ENCODE measurements at regions not wholly inside any gene's neighbourhood (a gene's known extent, or its start where the extent isn't known, plus 50 kb on each side); places are given as distances from the start of the nearest gene placed in this dataset.
"Not testable (repeated sequence)": the region's sequence is repeated elsewhere in the genome, so short reads cannot be mapped to it uniquely, and the experiment has no call there.

DNA sequence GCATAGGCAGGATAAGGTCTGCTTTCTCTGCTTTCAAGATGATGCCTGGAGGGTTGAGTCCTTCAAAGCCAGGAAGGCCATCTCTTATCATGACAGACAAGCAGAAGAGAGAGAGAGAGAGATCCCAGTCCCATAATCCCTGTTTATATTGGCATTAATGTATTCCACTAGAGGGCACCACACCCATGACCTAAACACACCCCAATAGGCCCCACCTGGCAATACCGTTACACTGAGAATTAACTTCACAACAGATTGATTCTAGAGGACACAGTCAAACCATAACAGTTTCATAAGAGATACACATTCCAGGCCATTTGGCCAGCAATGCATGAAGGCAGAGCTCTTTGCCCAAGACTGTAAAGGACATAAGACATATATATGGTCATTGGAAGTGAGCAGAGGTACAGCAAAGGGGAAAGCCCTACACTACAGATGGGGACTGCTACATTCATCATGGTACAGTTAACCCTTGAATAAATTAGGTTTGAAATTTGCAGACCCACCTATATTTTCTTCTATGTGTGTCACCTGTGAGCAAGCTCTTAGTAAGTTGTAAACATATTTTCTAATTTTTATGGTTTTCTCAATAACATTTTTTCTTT, 1516.1 kb downstream of the RPIA start:
- H3K36me3 ChIP-seq (ENCODE audit: control insufficient read depth in 5 of 5, insufficient read depth in 5 of 5, low read length in 5 of 5), result no peaks in the 10 kb centered on the region
- no peak overlapping the region for H3K4me3 ChIP-seq (ENCODE audit: low read depth in 1 of 5, low read length in 5 of 5)
- no peaks in the 10 kb centered on the region for H3K4me1 ChIP-seq (ENCODE audit: control insufficient read depth in 5 of 5, insufficient read depth in 5 of 5, low read length in 5 of 5)
- H3K9ac ChIP-seq (ENCODE audit: low read length in 5 of 5), result no peak overlapping the region
- no peak overlapping the region for H3K27ac ChIP-seq (ENCODE audit: low read depth, low read length)
- H3K27me3 ChIP-seq (ENCODE audit: control insufficient read depth in 5 of 5, insufficient read depth in 4 of 5, low read length in 5 of 5), result no peaks in the 10 kb centered on the region
- no peaks in the 10 kb centered on the region for H3K9me3 ChIP-seq (ENCODE audit: control insufficient read depth in 5 of 5, low read length in 5 of 5)

DNA sequence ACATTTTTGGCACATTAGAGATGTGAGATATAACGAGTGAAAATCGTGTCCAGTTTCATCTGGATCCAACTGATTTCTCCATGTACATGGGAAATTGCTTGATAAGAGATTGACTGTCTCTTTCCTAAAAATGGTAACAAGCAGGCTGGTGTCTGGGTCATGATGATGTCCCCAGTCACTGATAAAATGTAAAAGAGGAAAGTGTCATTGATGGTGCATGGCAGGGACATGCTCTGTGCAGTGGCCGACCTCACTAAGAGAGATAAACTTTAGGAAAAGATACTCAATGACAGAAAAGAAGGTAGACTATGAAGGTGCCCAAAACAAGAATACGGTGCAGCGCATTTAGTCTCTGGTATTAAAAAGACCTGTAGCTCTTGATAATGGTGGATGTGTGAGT, 1517.5 kb downstream of the RPIA start:
- H3K27me3 ChIP-seq (ENCODE audit: control insufficient read depth in 5 of 5, insufficient read depth in 4 of 5, low read length in 5 of 5), result no peaks in the 10 kb centered on the region
- no peak overlapping the region for H3K4me3 ChIP-seq (ENCODE audit: low read depth in 1 of 5, low read length in 5 of 5)
- H3K4me1 ChIP-seq (ENCODE audit: control insufficient read depth in 5 of 5, insufficient read depth in 5 of 5, low read length in 5 of 5), result no peaks in the 10 kb centered on the region
- no peak overlapping the region for H3K27ac ChIP-seq (ENCODE audit: low read depth, low read length)
- H3K36me3 ChIP-seq (ENCODE audit: control insufficient read depth in 5 of 5, insufficient read depth in 5 of 5, low read length in 5 of 5), result no peaks in the 10 kb centered on the region
- H3K9ac ChIP-seq (ENCODE audit: low read length in 5 of 5), result no peak overlapping the region
- H3K9me3 ChIP-seq (ENCODE audit: control insufficient read depth in 5 of 5, low read length in 5 of 5), result no peaks in the 10 kb centered on the region

- Histone ChIP-seq H3K27me3 (ENCODE audit: control insufficient read depth in 5 of 5, insufficient read depth in 4 of 5, low read length in 5 of 5) (no peaks in the 10 kb centered on the region), H3K9me3 (ENCODE audit: control insufficient read depth in 5 of 5, low read length in 5 of 5) (no peaks in the 10 kb centered on the region), H3K9ac (ENCODE audit: low read length in 5 of 5) (no peak overlapping the region), H3K4me1 (ENCODE audit: control insufficient read depth in 5 of 5, insufficient read depth in 5 of 5, low read length in 5 of 5) (no peaks in the 10 kb centered on the region), H3K4me3 (ENCODE audit: low read depth in 1 of 5, low read length in 5 of 5) (no peak overlapping the region), H3K27ac (ENCODE audit: low read depth, low read length) (no peak overlapping the region), H3K36me3 (ENCODE audit: control insufficient read depth in 5 of 5, insufficient read depth in 5 of 5, low read length in 5 of 5) (no peaks in the 10 kb centered on the region)
Observed at GRCh38 chr2:90209806-90210205, 1518.3 kb downstream of the RPIA start.

GRCh38 chr2:90215880-90216279, 1524.4 kb downstream of the RPIA start:
- H3K4me3 ChIP-seq (ENCODE audit: low read depth in 1 of 5, low read length in 5 of 5); H3K27ac ChIP-seq (ENCODE audit: low read depth, low read length): not testable (repeated sequence)

GRCh38 chr2:90216801-90217200, 1525.3 kb downstream of the RPIA start:
- H3K36me3 ChIP-seq (ENCODE audit: control insufficient read depth in 5 of 5, insufficient read depth in 5 of 5, low read length in 5 of 5); H3K27ac ChIP-seq (ENCODE audit: low read depth, low read length); H3K4me3 ChIP-seq (ENCODE audit: low read depth in 1 of 5, low read length in 5 of 5); H3K9ac ChIP-seq (ENCODE audit: low read length in 5 of 5); H3K27me3 ChIP-seq (ENCODE audit: control insufficient read depth in 5 of 5, insufficient read depth in 4 of 5, low read length in 5 of 5); H3K4me1 ChIP-seq (ENCODE audit: control insufficient read depth in 5 of 5, insufficient read depth in 5 of 5, low read length in 5 of 5); H3K9me3 ChIP-seq (ENCODE audit: control insufficient read depth in 5 of 5, low read length in 5 of 5): not testable (repeated sequence)

More at GRCh38 chr2:90215880-90216279, 1524.4 kb downstream of the RPIA start:
- not testable (repeated sequence) for H3K27me3 ChIP-seq (ENCODE audit: control insufficient read depth in 5 of 5, insufficient read depth in 4 of 5, low read length in 5 of 5); H3K9me3 ChIP-seq (ENCODE audit: control insufficient read depth in 5 of 5, low read length in 5 of 5); H3K36me3 ChIP-seq (ENCODE audit: control insufficient read depth in 5 of 5, insufficient read depth in 5 of 5, low read length in 5 of 5); H3K4me1 ChIP-seq (ENCODE audit: control insufficient read depth in 5 of 5, insufficient read depth in 5 of 5, low read length in 5 of 5); H3K9ac ChIP-seq (ENCODE audit: low read length in 5 of 5)

- not testable (repeated sequence) for H3K27me3 ChIP-seq (ENCODE audit: control insufficient read depth in 5 of 5, insufficient read depth in 4 of 5, low read length in 5 of 5); H3K36me3 ChIP-seq (ENCODE audit: control insufficient read depth in 5 of 5, insufficient read depth in 5 of 5, low read length in 5 of 5); H3K4me3 ChIP-seq (ENCODE audit: low read depth in 1 of 5, low read length in 5 of 5); H3K9ac ChIP-seq (ENCODE audit: low read length in 5 of 5); H3K4me1 ChIP-seq (ENCODE audit: control insufficient read depth in 5 of 5, insufficient read depth in 5 of 5, low read length in 5 of 5); H3K27ac ChIP-seq (ENCODE audit: low read depth, low read length); H3K9me3 ChIP-seq (ENCODE audit: control insufficient read depth in 5 of 5, low read length in 5 of 5)
Observed at GRCh38 chr2:90218534-90218933, 1527.1 kb downstream of the RPIA start.

DNA sequence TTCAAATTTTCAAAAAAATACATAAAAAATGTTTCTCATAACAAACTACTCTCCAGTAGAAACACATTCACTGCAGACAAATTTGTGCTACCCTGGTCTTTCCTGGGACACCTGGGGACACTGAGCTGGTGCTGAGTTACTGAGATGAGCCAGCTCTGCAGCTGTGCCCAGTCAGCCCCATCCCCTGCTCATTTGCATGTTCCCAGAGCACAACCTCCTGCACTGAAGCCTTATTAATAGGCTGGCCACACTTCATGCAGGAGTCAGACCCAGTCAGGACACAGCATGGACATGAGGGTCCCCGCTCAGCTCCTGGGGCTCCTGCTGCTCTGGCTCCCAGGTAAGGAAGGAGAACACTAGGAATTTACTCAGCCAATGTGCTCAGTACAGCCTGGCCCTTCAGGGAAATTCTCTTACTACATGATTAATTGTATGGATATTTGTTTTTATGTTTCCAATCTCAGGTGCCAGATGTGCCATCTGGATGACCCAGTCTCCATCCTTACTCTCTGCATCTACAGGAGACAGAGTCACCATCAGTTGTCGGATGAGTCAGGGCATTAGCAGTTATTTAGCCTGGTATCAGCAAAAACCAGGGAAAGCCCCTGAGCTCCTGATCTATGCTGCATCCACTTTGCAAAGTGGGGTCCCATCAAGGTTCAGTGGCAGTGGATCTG, 1529.3 kb downstream of the RPIA start:
- not testable (repeated sequence) for H3K27ac ChIP-seq (ENCODE audit: low read depth, low read length); H3K4me3 ChIP-seq (ENCODE audit: low read depth in 1 of 5, low read length in 5 of 5); H3K9me3 ChIP-seq (ENCODE audit: control insufficient read depth in 5 of 5, low read length in 5 of 5); H3K27me3 ChIP-seq (ENCODE audit: control insufficient read depth in 5 of 5, insufficient read depth in 4 of 5, low read length in 5 of 5); H3K36me3 ChIP-seq (ENCODE audit: control insufficient read depth in 5 of 5, insufficient read depth in 5 of 5, low read length in 5 of 5); H3K4me1 ChIP-seq (ENCODE audit: control insufficient read depth in 5 of 5, insufficient read depth in 5 of 5, low read length in 5 of 5); H3K9ac ChIP-seq (ENCODE audit: low read length in 5 of 5)

DNA sequence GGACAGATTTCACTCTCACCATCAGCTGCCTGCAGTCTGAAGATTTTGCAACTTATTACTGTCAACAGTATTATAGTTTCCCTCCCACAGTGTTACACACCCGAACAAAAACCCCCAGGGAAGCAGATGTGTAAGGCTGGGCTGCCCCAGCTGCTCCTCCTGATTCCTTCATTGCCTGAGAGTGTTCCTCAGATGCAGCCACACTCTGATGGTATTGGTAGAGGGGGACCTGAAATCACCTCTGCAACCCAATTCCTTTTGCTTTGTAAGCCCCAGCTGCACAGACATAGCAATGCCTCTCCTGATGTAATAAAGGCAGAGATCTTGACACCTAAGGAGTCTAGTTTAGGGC, 1529.8 kb downstream of the RPIA start:
- H3K27ac ChIP-seq (ENCODE audit: low read depth, low read length), result no peak overlapping the region
- no peaks in the 10 kb centered on the region for H3K27me3 ChIP-seq (ENCODE audit: control insufficient read depth in 5 of 5, insufficient read depth in 4 of 5, low read length in 5 of 5)
- H3K4me3 ChIP-seq (ENCODE audit: low read depth in 1 of 5, low read length in 5 of 5), result no peak overlapping the region
- H3K36me3 ChIP-seq (ENCODE audit: control insufficient read depth in 5 of 5, insufficient read depth in 5 of 5, low read length in 5 of 5), result no peaks in the 10 kb centered on the region
- H3K9ac ChIP-seq (ENCODE audit: low read length in 5 of 5), result no peak overlapping the region
- no peaks in the 10 kb centered on the region for H3K4me1 ChIP-seq (ENCODE audit: control insufficient read depth in 5 of 5, insufficient read depth in 5 of 5, low read length in 5 of 5)
- no peaks in the 10 kb centered on the region for H3K9me3 ChIP-seq (ENCODE audit: control insufficient read depth in 5 of 5, low read length in 5 of 5)

GRCh38 chr2:90224767-90225166, 1533.3 kb downstream of the RPIA start:
- not testable (repeated sequence) for H3K27me3 ChIP-seq (ENCODE audit: control insufficient read depth in 5 of 5, insufficient read depth in 4 of 5, low read length in 5 of 5); H3K4me1 ChIP-seq (ENCODE audit: control insufficient read depth in 5 of 5, insufficient read depth in 5 of 5, low read length in 5 of 5); H3K9ac ChIP-seq (ENCODE audit: low read length in 5 of 5); H3K9me3 ChIP-seq (ENCODE audit: control insufficient read depth in 5 of 5, low read length in 5 of 5); H3K4me3 ChIP-seq (ENCODE audit: low read depth in 1 of 5, low read length in 5 of 5); H3K27ac ChIP-seq (ENCODE audit: low read depth, low read length); H3K36me3 ChIP-seq (ENCODE audit: control insufficient read depth in 5 of 5, insufficient read depth in 5 of 5, low read length in 5 of 5)

- H3K36me3 ChIP-seq (ENCODE audit: control insufficient read depth in 5 of 5, insufficient read depth in 5 of 5, low read length in 5 of 5); H3K4me1 ChIP-seq (ENCODE audit: control insufficient read depth in 5 of 5, insufficient read depth in 5 of 5, low read length in 5 of 5); H3K9me3 ChIP-seq (ENCODE audit: control insufficient read depth in 5 of 5, low read length in 5 of 5); H3K9ac ChIP-seq (ENCODE audit: low read length in 5 of 5); H3K27me3 ChIP-seq (ENCODE audit: control insufficient read depth in 5 of 5, insufficient read depth in 4 of 5, low read length in 5 of 5); H3K27ac ChIP-seq (ENCODE audit: low read depth, low read length); H3K4me3 ChIP-seq (ENCODE audit: low read depth in 1 of 5, low read length in 5 of 5): not testable (repeated sequence)
Observed at GRCh38 chr2:90226465-90227072, 1535.1 kb downstream of the RPIA start.
